H9 (cell line): ENCODE measurements at regions not wholly inside any gene's neighbourhood (a gene's known extent, or its start where the extent isn't known, plus 50 kb on each side); places are given as distances from the start of the nearest gene placed in this dataset.

Experiments used
- DNase-seq: peaks from one replicate; pipeline ENCODE4 v3.0.0-alpha.2; 2017
- H2AFZ ChIP-seq: one replicate; pipeline ENCODE4 v1.6.1; 2013; ENCODE audit warnings: mild to moderate bottlenecking, low read length, control low read depth, moderate library complexity
- H2AK5ac ChIP-seq: 2 replicates; pipeline ENCODE4 v1.6.1; 2013; ENCODE audit warnings: low read length, control low read depth, mixed read lengths; ENCODE audit not compliant: insufficient read length
- H2BK120ac ChIP-seq: one replicate; pipeline ENCODE4 v1.6.1; 2013; ENCODE audit warnings: low read depth, mild to moderate bottlenecking, low read length, control low read depth, inconsistent platforms; ENCODE audit not compliant: poor library complexity, severe bottlenecking
- H2BK12ac ChIP-seq: 2 replicates; pipeline ENCODE4 v1.6.1; 2013; ENCODE audit warnings: low read length, control low read depth, mixed read lengths, low read depth; ENCODE audit not compliant: insufficient read length
- H2BK15ac ChIP-seq: 2 replicates; pipeline ENCODE4 v1.6.1; 2013; ENCODE audit warnings: low read depth, low read length, control low read depth
- H2BK20ac ChIP-seq: one replicate; pipeline ENCODE4 v1.6.1; 2013; ENCODE audit warnings: low read depth, mild to moderate bottlenecking, low read length, control low read depth, inconsistent platforms; ENCODE audit not compliant: poor library complexity, severe bottlenecking
- H2BK5ac ChIP-seq: 2 replicates; pipeline ENCODE4 v1.6.1; 2013; ENCODE audit warnings: low read length, control low read depth, mixed read lengths; ENCODE audit not compliant: insufficient read length
- H3K14ac ChIP-seq: 2 replicates; pipeline ENCODE4 v1.6.1; 2013; ENCODE audit warnings: low read length, control low read depth; ENCODE audit not compliant: insufficient read depth
- H3K18ac ChIP-seq: 2 replicates; pipeline ENCODE4 v1.6.1; 2013; ENCODE audit warnings: low read depth, mild to moderate bottlenecking, mixed read lengths, low read length, control low read depth; ENCODE audit not compliant: insufficient read length
- H3K23ac ChIP-seq: 2 replicates; pipeline ENCODE4 v1.6.1; 2013; ENCODE audit warnings: low read length, control low read depth, mixed read lengths, low read depth; ENCODE audit not compliant: insufficient read length
- H3K23me2 ChIP-seq: 2 replicates; pipeline ENCODE4 v1.6.1; 2013; ENCODE audit warnings: low read depth, mild to moderate bottlenecking, mixed read lengths, low read length, control low read depth; ENCODE audit not compliant: insufficient read length, poor library complexity, severe bottlenecking
- H3K27ac ChIP-seq: 2 replicates; pipeline ENCODE4 v1.5.1; 2013; ENCODE audit warnings: low read length, control low read depth, mixed read lengths, low read depth; ENCODE audit not compliant: insufficient read length
- H3K27me3 ChIP-seq: 2 replicates; pipeline ENCODE4 v1.6.1; 2013; ENCODE audit warnings: low read length, control low read depth, inconsistent platforms; ENCODE audit not compliant: insufficient read depth
- H3K4ac ChIP-seq: 2 replicates; pipeline ENCODE4 v1.6.1; 2013; ENCODE audit warnings: low read depth, mild to moderate bottlenecking, control low read depth, inconsistent platforms, low read length, moderate library complexity
- H3K4me1 ChIP-seq: 2 replicates; pipeline ENCODE4 v1.6.1; 2013; ENCODE audit warnings: low read length, control low read depth, inconsistent platforms; ENCODE audit not compliant: insufficient read depth
- H3K4me2 ChIP-seq: 2 replicates; pipeline ENCODE4 v1.6.1; 2013; ENCODE audit warnings: low read length, control low read depth, mixed read lengths; ENCODE audit not compliant: insufficient read length, insufficient read depth
- H3K56ac ChIP-seq: 2 replicates; pipeline ENCODE4 v1.6.1; 2013; ENCODE audit warnings: low read depth, mild to moderate bottlenecking, mixed read lengths, low read length, control low read depth; ENCODE audit not compliant: insufficient read length
- H3K79me1 ChIP-seq: 2 replicates; pipeline ENCODE4 v1.6.1; 2013; ENCODE audit warnings: low read depth, mild to moderate bottlenecking, moderate library complexity, low read length, control low read depth, inconsistent platforms; ENCODE audit not compliant: insufficient read depth, poor library complexity, severe bottlenecking
- H3K79me2 ChIP-seq: 2 replicates; pipeline ENCODE4 v1.6.1; 2013; ENCODE audit warnings: low read length, control low read depth, inconsistent platforms; ENCODE audit not compliant: insufficient read depth
- H3K9ac ChIP-seq: 2 replicates; pipeline ENCODE4 v1.6.1; 2013; ENCODE audit warnings: low read length, control low read depth, mixed read lengths; ENCODE audit not compliant: insufficient read length; ENCODE audit errors: extremely low read depth
- H3K9me3 ChIP-seq: one replicate; pipeline ENCODE4 v1.6.1; 2013; ENCODE audit warnings: low read depth, low read length, inconsistent platforms; ENCODE audit not compliant: control insufficient read depth
- H3T11ph ChIP-seq: one replicate; pipeline ENCODE4 v1.6.1; 2013; ENCODE audit warnings: mild to moderate bottlenecking, low read length, control low read depth, inconsistent platforms
- H4K20me1 ChIP-seq: one replicate; pipeline ENCODE4 v1.6.1; 2013; ENCODE audit not compliant: control insufficient read depth, insufficient read length, insufficient read depth
- H4K5ac ChIP-seq: 2 replicates; pipeline ENCODE4 v1.6.1; 2013; ENCODE audit warnings: low read depth, mild to moderate bottlenecking, mixed read lengths, low read length, control low read depth; ENCODE audit not compliant: insufficient read length
- H4K8ac ChIP-seq: replicated peaks from 2 replicates; pipeline ENCODE4 v1.6.1; 2013; ENCODE audit warnings: low read length, control low read depth, mixed read lengths, low read depth; ENCODE audit not compliant: insufficient read length
- H4K91ac ChIP-seq: 2 replicates; pipeline ENCODE4 v1.6.1; 2013; ENCODE audit warnings: low read depth, mild to moderate bottlenecking, moderate library complexity, mixed read lengths, low read length, control low read depth; ENCODE audit not compliant: insufficient read length
- H3K27ac Mint-ChIP-seq, 3 experiments: 2 replicates in 2 of 3; 3 replicates in 1 of 3; pipeline ENCODE4 v1.8.0; 2020 to 2021; ENCODE audit warnings: mixed read lengths in 3 of 3, mild to moderate bottlenecking in 1 of 3, moderate library complexity in 1 of 3
- H3K27me3 Mint-ChIP-seq: 2 replicates; pipeline ENCODE4 v1.8.0; 2021; ENCODE audit warnings: low read depth, mild to moderate bottlenecking, moderate library complexity, mixed read lengths
- H3K36me3 Mint-ChIP-seq, 3 experiments: 2 replicates in 2 of 3; 3 replicates in 1 of 3; pipeline ENCODE4 v1.8.0; 2020 to 2021; ENCODE audit warnings: low read depth in 3 of 3, mixed read lengths in 3 of 3; ENCODE audit not compliant: insufficient read depth in 1 of 3
- H3K4me1 Mint-ChIP-seq, 2 experiments: 2 replicates each; pipeline ENCODE4 v1.8.0; 2020; ENCODE audit warnings: mixed read lengths in 2 of 2
- H3K4me3 Mint-ChIP-seq, 2 experiments: 2 replicates in 1 of 2; 3 replicates in 1 of 2; pipeline ENCODE4 v1.8.0; 2020 to 2021; ENCODE audit warnings: mild to moderate bottlenecking in 2 of 2, mixed read lengths in 2 of 2, moderate library complexity in 1 of 2
- H3K9me3 Mint-ChIP-seq, 2 experiments: 2 replicates in 1 of 2; 3 replicates in 1 of 2; pipeline ENCODE4 v1.8.0; 2020; ENCODE audit warnings: mild to moderate bottlenecking in 2 of 2, mixed read lengths in 2 of 2, moderate library complexity in 1 of 2
- WGBS: extraction: QIAGEN DNeasy Blood & Tissue Kit; methylation state at CpG from one replicate; pipeline ENCODE4 v1.1.7; 2013; ENCODE audit warnings: missing lambda C conversion rate, low lambda C conversion rate, mixed read lengths; ENCODE audit not compliant: insufficient read length; ENCODE audit errors: extremely low coverage; 5-methylcytosine and 5-hydroxymethylcytosine counted together
- TF ChIP-seq, protein P1 (sequence below): fragments of 200-600 bp; sonication (generic); conservative IDR thresholded peaks from 3 replicates; pipeline ENCODE4 v1.8.0; 2021; ENCODE audit warnings: antibody characterized with exemption, mild to moderate bottlenecking

GRCh38 chr5:68420476-68421344 lies 205.2 kb downstream of the PIK3R1 start:
- no peak overlapping the region for H3K4me3 Mint-ChIP-seq

More at GRCh38 chr5:68420476-68421344, 205.2 kb downstream of the PIK3R1 start:
- H2AK5ac ChIP-seq = no peak overlapping the region
- no peak overlapping the region for H3K18ac ChIP-seq
- H3K4me1 ChIP-seq = no peaks in the 10 kb centered on the region
- no peaks in the 10 kb centered on the region for H3K79me2 ChIP-seq
- no peak overlapping the region for H2BK12ac ChIP-seq
- H3K9ac ChIP-seq = no peak overlapping the region
- no peaks in the 10 kb centered on the region for H3K79me1 ChIP-seq
- no peak overlapping the region for H2BK5ac ChIP-seq
- Mint-ChIP-seq H3K36me3 (no peaks in the 10 kb centered on the region; a peak in 1 of 7 replicates), H3K9me3 (no peaks in the 10 kb centered on the region), H3K27ac (no peak overlapping the region), H3K4me1 (peaks cover 0 to 7% of the 10 kb centered on the region in 2 experiments; a peak in 3 of 4 replicates), H3K27me3 (no peaks in the 10 kb centered on the region; the same call in 1 of the 2 replicates)
- H3K4me2 ChIP-seq = no peak overlapping the region
- H4K91ac ChIP-seq = no peak overlapping the region
- H2BK120ac ChIP-seq = no peak overlapping the region
- WGBS = no CpG with 5 or more reads among the region's 10 CpGs
- H2BK15ac ChIP-seq = no peak overlapping the region
- no peak overlapping the region for H3T11ph ChIP-seq
- H3K27ac ChIP-seq = no peak overlapping the region
- H4K20me1 ChIP-seq = no peaks in the 10 kb centered on the region
- H2BK20ac ChIP-seq = no peak overlapping the region
- TF ChIP-seq, protein P1, sequence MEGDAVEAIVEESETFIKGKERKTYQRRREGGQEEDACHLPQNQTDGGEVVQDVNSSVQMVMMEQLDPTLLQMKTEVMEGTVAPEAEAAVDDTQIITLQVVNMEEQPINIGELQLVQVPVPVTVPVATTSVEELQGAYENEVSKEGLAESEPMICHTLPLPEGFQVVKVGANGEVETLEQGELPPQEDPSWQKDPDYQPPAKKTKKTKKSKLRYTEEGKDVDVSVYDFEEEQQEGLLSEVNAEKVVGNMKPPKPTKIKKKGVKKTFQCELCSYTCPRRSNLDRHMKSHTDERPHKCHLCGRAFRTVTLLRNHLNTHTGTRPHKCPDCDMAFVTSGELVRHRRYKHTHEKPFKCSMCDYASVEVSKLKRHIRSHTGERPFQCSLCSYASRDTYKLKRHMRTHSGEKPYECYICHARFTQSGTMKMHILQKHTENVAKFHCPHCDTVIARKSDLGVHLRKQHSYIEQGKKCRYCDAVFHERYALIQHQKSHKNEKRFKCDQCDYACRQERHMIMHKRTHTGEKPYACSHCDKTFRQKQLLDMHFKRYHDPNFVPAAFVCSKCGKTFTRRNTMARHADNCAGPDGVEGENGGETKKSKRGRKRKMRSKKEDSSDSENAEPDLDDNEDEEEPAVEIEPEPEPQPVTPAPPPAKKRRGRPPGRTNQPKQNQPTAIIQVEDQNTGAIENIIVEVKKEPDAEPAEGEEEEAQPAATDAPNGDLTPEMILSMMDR = no peak
- H3K9me3 ChIP-seq = no peaks in the 10 kb centered on the region
- H3K14ac ChIP-seq = no peak overlapping the region; the same call in 1 of the 2 replicates
- no peak for DNase-seq
- no peak overlapping the region for H3K4ac ChIP-seq
- H4K5ac ChIP-seq = no peak overlapping the region
- H4K8ac ChIP-seq = no peak overlapping the region
- H3K27me3 ChIP-seq = no peaks in the 10 kb centered on the region
- H3K56ac ChIP-seq = no peak overlapping the region
- no peak overlapping the region for H3K23ac ChIP-seq
- H2AFZ ChIP-seq = no peak overlapping the region
- no peaks in the 10 kb centered on the region for H3K23me2 ChIP-seq
